HG03457 (cell line): ENCODE measurements at regions not wholly inside any gene's neighbourhood (a gene's known extent, or its start where the extent isn't known, plus 50 kb on each side); places are given as distances from the start of the nearest gene placed in this dataset.
"Not testable (repeated sequence)": the region's sequence is repeated elsewhere in the genome, so short reads cannot be mapped to it uniquely, and the experiment has no call there.

Experiments
- ATAC-seq: cut with Tn5 transposase; IDR thresholded peaks from one replicate; pipeline ENCODE4 v1.9.1; 2021; ENCODE audit warnings: moderate number of reproducible peaks; ENCODE audit not compliant: unreplicated experiment

DNA sequence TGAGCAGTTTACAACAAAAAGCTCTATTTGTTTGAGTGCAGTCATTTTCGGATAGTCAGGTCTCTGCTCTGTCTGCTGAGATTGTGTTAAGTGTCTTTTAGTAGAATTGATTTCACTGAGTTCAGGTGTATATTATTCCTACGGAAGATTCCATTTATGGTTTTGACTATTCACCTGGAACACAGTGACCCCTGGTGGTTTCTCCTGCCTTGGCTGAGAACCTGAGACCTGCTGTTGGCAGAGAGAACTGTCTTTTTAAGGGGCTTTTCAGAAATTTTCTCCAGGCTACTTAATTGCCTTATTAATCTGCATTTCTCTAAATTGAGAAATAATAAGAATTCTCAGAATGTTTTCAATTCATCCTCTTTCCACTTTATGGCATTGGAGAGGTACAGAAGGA, 508.0 kb downstream of the TBC1D32 start:
- ATAC-seq, result no peak

DNA sequence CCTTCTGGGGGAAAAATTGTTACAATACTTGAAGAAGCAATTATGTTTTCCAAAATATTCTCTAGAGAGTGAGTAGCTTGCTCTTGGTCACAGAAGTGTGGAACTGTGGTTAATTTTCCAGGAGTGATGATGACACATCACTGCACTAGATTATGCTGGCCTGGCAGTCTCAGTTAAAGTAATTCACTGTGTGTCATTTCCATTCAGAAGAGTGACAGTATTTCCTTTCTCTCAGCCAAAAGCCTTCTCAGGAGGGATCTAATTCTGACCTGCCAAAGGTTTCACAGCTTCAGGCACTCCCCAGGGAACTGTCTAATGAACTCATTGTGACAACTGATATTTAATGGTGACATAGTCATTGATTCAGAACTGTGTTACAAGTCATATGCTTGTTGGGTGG, 517.5 kb downstream of the TBC1D32 start:
- ATAC-seq, result no peak

- ATAC-seq, result no peak
Observed at GRCh38 chr6:120805276-120805675, 529.0 kb downstream of the TBC1D32 start.

- no peak for ATAC-seq
Observed at GRCh38 chr6:120804612-120805011, 529.7 kb downstream of the TBC1D32 start.

- ATAC-seq, result no peak
Observed at GRCh38 chr6:120786682-120787081, 547.6 kb downstream of the TBC1D32 start.

DNA sequence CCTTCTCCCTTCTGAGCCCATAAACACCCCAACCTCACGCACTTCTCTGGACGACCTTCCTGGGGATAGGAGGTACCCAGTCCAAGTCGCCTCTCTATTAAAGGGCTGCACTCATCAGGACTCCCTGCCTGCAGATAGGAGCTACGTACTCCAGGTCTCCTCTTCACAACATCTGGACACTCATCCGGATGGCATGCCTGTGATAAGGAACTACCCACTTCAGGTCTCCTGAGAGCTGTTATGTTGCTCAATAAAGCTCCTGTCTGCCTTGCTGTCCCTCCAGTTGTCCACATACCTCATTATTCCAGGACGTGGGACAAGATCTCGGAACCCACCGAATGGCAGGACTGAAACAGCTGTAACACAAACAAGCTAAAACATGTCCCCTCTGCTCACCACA, 548.0 kb downstream of the TBC1D32 start:
- ATAC-seq, result no peak

DNA sequence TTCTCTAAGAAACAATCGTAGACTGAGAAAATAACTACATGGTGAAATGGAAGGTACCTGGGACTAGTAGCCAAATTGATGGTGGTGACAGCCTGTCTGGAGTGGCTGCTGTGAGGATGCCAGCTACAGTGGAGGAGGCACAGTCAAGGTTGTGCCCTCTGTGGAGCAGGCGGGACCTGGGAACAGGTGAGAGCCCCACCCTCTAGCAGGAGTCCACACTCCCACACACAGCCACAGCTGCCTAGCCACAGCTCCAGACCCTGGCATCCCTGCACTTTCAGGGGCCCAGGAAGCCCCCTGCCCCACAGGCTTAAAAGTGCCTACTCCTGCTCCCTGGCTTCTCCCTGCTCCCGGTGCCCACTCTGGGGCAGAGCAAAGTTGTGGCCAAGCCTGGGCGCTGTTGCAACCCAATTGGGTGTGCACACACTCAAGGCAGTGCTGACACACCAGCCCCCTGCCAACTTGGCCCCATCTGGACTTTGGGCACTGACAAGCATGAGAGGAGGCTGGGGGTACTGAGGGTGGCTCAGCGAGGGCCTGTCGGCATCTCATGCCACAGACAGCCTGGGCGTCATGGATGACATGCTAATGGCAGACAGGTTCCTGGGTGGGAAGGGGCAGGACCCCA, 548.7 kb downstream of the TBC1D32 start:
- ATAC-seq, result no peak

GRCh38 chr6:120779441-120779840, 554.8 kb downstream of the TBC1D32 start:
- ATAC-seq, result no peak

- no peak for ATAC-seq
Observed at GRCh38 chr6:120775698-120776097, 558.6 kb downstream of the TBC1D32 start.

DNA sequence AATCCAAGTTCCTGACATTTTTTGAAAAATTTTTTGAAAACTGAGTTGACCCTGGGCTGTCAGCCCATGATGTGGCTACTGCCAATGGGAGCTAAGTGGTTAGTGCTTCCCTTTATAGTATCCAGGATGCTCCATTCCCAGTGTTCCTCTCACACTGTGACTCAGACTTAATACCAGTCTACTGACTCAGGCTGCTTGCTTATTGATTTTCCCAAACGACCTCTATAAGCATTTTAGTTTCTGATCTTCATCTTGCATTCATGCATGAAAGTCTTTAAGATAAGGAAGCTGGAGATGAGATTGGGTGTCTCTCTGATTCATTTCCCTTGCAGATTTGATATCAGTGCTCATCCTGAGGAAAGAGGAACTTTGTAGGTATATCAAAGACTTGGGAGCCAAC, 560.0 kb downstream of the TBC1D32 start:
- no peak for ATAC-seq

DNA sequence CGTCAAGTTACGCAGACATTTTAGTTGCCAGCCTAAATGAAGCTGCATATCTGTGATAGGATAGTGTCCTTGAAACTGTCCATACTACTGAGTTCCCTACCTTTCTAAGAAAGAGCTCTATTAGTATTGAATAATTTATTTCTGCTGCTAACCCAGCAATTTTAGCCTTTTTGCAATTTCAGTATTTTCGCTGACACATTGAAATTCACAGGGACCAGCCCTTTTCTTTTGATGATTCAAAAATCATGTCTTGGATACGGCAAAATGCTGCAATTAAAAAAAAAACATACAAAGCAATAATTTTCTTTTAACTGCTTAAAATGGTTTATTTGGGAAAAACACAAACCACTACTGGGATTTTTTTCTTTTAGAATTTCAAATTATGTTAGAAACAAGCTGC, 563.3 kb downstream of the TBC1D32 start:
- ATAC-seq, result no peak

GRCh38 chr6:120764312-120764711, 570.0 kb downstream of the TBC1D32 start:
- ATAC-seq, result no peak

- no peak for ATAC-seq
Observed at GRCh38 chr6:120759570-120759969, 574.7 kb downstream of the TBC1D32 start.

GRCh38 chr6:120748574-120748973, 585.7 kb downstream of the TBC1D32 start:
- not testable (repeated sequence) for ATAC-seq

GRCh38 chr6:120736740-120737139, 597.5 kb downstream of the TBC1D32 start:
- ATAC-seq, result no peak

- ATAC-seq, result no peak
Observed at GRCh38 chr6:120735641-120736040, 598.6 kb downstream of the TBC1D32 start.

- no peak for ATAC-seq
Observed at GRCh38 chr6:120711255-120711654, 623.0 kb downstream of the TBC1D32 start.

GRCh38 chr6:120700001-120700400, 634.3 kb downstream of the TBC1D32 start:
- ATAC-seq, result no peak

GRCh38 chr6:120686492-120686891, 647.8 kb downstream of the TBC1D32 start:
- no peak for ATAC-seq

DNA sequence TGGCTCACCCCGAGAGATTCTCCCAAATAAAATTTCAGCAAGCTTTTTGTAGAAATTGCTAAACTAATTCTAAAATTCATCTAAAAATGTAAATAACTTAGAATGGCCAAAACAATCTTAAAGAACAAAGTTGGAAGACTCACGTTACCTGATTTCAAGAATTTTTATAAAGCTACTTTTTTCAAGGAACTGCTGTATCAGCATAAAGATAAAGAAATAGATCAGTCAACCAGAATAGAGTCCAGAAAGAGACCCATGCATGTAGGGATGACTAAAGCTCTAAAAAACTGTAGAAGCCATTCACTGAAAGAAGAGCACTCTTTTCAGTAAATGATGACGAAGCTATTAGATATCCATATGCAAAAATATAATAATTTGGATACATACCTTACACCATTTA, 652.1 kb downstream of the TBC1D32 start:
- no peak for ATAC-seq

- no peak for ATAC-seq
Observed at GRCh38 chr6:120681204-120681603, 653.1 kb downstream of the TBC1D32 start.

- ATAC-seq, result no peak
Observed at GRCh38 chr6:120675886-120676285, 658.4 kb downstream of the TBC1D32 start.

DNA sequence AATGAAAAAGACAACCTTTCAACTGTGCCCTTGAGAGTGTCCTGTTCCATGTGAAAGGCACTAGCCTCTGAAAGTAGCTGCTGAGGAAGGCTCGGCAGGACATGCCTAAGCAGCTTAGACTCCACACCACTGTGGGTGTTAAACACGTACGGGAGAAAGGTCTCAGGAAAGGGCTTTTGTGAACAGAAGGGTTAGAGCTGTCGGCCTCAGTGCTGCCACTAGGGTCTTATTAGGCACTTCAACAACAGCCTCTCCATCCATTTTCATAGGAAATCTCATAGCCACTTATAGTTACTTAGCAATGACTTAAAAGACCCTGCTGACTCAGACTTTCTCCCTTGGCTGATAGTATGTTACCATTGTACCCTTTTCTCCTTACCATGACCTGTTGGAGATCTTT, 662.8 kb downstream of the TBC1D32 start:
- ATAC-seq, result no peak
